BE2C (cell line): ENCODE measurements at regions not wholly inside any gene's neighbourhood (a gene's known extent, or its start where the extent isn't known, plus 50 kb on each side); places are given as distances from the start of the nearest gene placed in this dataset.

Experiments used
- DNase-seq: peaks from one replicate; pipeline ENCODE4 v3.0.0-alpha.2; 2020
- H3K27me3 ChIP-seq: fragments of 250-450 bp; sonication (Bioruptor Pico); 2 replicates; pipeline ENCODE4 v1.5.1; 2020; ENCODE audit warnings: mild to moderate bottlenecking
- H3K36me3 ChIP-seq: fragments of 250-450 bp; sonication (Bioruptor Pico); 2 replicates; pipeline ENCODE4 v1.5.1; 2020; ENCODE audit warnings: mild to moderate bottlenecking
- H3K4me1 ChIP-seq: fragments of 250-450 bp; sonication (Bioruptor Pico); 2 replicates; pipeline ENCODE4 v1.5.1; 2020
- H3K4me3 ChIP-seq: 2 replicates; pipeline ENCODE4 v1.5.1; 2011; ENCODE audit warnings: low read depth, low read length
- H3K9me3 ChIP-seq: fragments of 250-450 bp; sonication (Bioruptor Pico); 2 replicates; pipeline ENCODE4 v1.5.1; 2020
- CTCF ChIP-seq: IDR thresholded peaks from 2 replicates; pipeline ENCODE4 v1.5.1; 2012; ENCODE audit warnings: mild to moderate bottlenecking, low read depth, low read length

- DNase-seq, result no peak
- Histone ChIP-seq H3K9me3 (no peaks in the 10 kb centered on the region), H3K27me3 (no peaks in the 10 kb centered on the region), H3K36me3 (no peaks in the 10 kb centered on the region), H3K4me3 (no peak overlapping the region), H3K4me1 (no peaks in the 10 kb centered on the region)
- TF ChIP-seq CTCF, result no peak
These were observed 87.7 kb upstream of the FOXN3 start for GRCh38 chr14:89504602-89505313.

- no peak for TF ChIP-seq CTCF
- Histone ChIP-seq H3K9me3 (no peaks in the 10 kb centered on the region), H3K4me3 (no peak overlapping the region), H3K27me3 (no peaks in the 10 kb centered on the region), H3K4me1 (no peaks in the 10 kb centered on the region), H3K36me3 (no peaks in the 10 kb centered on the region)
- DNase-seq, result no peak
These were observed 87.1 kb upstream of the FOXN3 start for GRCh38 chr14:89504091-89504490.

- H3K4me1 ChIP-seq, result no peaks in the 10 kb centered on the region
- H3K4me3 ChIP-seq, result no peak overlapping the region
- H3K9me3 ChIP-seq, result no peaks in the 10 kb centered on the region
- TF ChIP-seq CTCF, result no peak
- no peaks in the 10 kb centered on the region for H3K36me3 ChIP-seq
- no peak for DNase-seq
- no peaks in the 10 kb centered on the region for H3K27me3 ChIP-seq
These were observed 86.5 kb upstream of the FOXN3 start for GRCh38 chr14:89503431-89503996.

GRCh38 chr14:89502966-89503365 is 85.9 kb upstream of the FOXN3 start:
- Histone ChIP-seq H3K4me3 (no peak overlapping the region), H3K36me3 (no peaks in the 10 kb centered on the region), H3K4me1 (no peaks in the 10 kb centered on the region), H3K9me3 (no peaks in the 10 kb centered on the region), H3K27me3 (no peaks in the 10 kb centered on the region)
- TF ChIP-seq CTCF, result no peak
- DNase-seq, result no peak

- Histone ChIP-seq H3K4me3 (no peak overlapping the region), H3K27me3 (no peaks in the 10 kb centered on the region), H3K4me1 (no peaks in the 10 kb centered on the region), H3K9me3 (no peaks in the 10 kb centered on the region), H3K36me3 (no peaks in the 10 kb centered on the region)
- TF ChIP-seq CTCF, result no peak
- no peak for DNase-seq
These were observed 84.3 kb upstream of the FOXN3 start for GRCh38 chr14:89501381-89501780.

GRCh38 chr14:89500303-89500702 is 83.3 kb upstream of the FOXN3 start:
- Histone ChIP-seq H3K9me3 (no peaks in the 10 kb centered on the region), H3K4me1 (no peaks in the 10 kb centered on the region), H3K4me3 (no peak overlapping the region), H3K36me3 (no peaks in the 10 kb centered on the region), H3K27me3 (no peaks in the 10 kb centered on the region)
- no peak for DNase-seq
- TF ChIP-seq CTCF, result no peak
